ENCODE measurements at regions not wholly inside any gene's neighbourhood (a gene's known extent, or its start where the extent isn't known, plus 50 kb on each side); places are given as distances from the start of the nearest gene placed in this dataset.

DNA sequence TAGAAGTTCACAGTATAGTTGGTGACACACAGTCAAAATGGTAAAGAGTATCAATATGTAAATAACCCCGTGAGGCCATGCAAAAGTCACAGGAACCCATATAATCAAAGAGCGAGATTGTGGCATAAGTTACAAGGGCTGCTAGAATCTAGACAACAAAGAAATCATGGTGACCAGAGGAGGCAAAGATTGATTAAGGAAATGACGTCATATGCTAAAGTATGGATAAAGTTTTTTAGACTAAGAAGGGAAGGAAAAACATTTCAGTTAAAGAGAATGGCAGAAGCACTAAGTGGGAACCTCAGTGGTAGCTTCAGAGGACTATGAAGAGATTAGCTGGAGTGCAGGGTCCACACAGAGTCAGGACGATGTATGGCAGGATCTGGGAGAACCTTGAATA is 330.3 kb downstream of the NFIB start:
- ChIA-PET POLR2A (no interaction called here), CTCF (ENCODE audit: low intra/inter-chr PET ratio, low total read pairs) (no interaction called here)
- WGBS (ENCODE audit: low lambda C conversion rate), result 1% methylated on average over 4 of the region's 4 CpGs
- H3K27me3 ChIP-seq (ENCODE audit: control insufficient read depth in 1 of 2, insufficient read depth in 2 of 2, low read length in 2 of 2), result no peaks in the 10 kb centered on the region
- ATAC-seq (no peak), FAIRE-seq (no peak), DNase-seq (ENCODE audit: low spot score) (no peak)
- no peaks in the 10 kb centered on the region for H3K9me3 ChIP-seq (ENCODE audit: low read length)
- H3K4me1 ChIP-seq (ENCODE audit: insufficient read depth, low read length), result no peaks in the 10 kb centered on the region
- H3K9ac ChIP-seq (ENCODE audit: insufficient read depth, low read depth, low read length), result no peak overlapping the region
- intact Hi-C loops (cut with micrococcal nuclease; ENCODE audit: unreplicated experiment) (no loop called here), in situ Hi-C loops (cut with HindIII; ENCODE audit: extremely low pct_ligation_motif_present, low pct_unique_long_range_greater_than_20kb) (no loop called here)
- no peaks in the 10 kb centered on the region for H4K20me1 ChIP-seq (ENCODE audit: insufficient read depth, low read length)
- BruUV-seq (replicated peaks), result no TSS peak
- no peaks in the 10 kb centered on the region for H3K36me3 ChIP-seq (replicated peaks in 1 of 2; ENCODE audit: control insufficient read depth in 1 of 2, insufficient read depth in 2 of 2, low read length in 2 of 2)
- no peak overlapping the region for H2AFZ ChIP-seq (ENCODE audit: low read length)
- H3K4me2 ChIP-seq (ENCODE audit: low read depth, low read length), result no peak overlapping the region
- no peak overlapping the region for H3K27ac ChIP-seq (ENCODE audit: extremely low read length, insufficient read depth, low read length)
- H3K4me3 ChIP-seq (replicated peaks in 1 of 3; ENCODE audit: insufficient read depth in 1 of 3, low read depth in 2 of 3, low read length in 3 of 3), result no peak overlapping the region
- TF ChIP-seq GABPB1 (CRISPR knock-in tag; IDR thresholded peaks at IDR 0.05) (no peak), ZNF30 (CRISPR knock-in tag; IDR thresholded peaks at IDR 0.05) (no peak), ATF7 (IDR thresholded peaks at IDR 0.05) (peak; percentile 99), ATF7 (CRISPR knock-in tag; IDR thresholded peaks at IDR 0.05) (no peak), CREB1 (IDR thresholded peaks at IDR 0.05) (peak; percentile 93), CREB1 (CRISPR knock-in tag; IDR thresholded peaks at IDR 0.05) (no peak)
- H3K79me2 ChIP-seq (ENCODE audit: insufficient read depth, low read length), result no peaks in the 10 kb centered on the region

DNA sequence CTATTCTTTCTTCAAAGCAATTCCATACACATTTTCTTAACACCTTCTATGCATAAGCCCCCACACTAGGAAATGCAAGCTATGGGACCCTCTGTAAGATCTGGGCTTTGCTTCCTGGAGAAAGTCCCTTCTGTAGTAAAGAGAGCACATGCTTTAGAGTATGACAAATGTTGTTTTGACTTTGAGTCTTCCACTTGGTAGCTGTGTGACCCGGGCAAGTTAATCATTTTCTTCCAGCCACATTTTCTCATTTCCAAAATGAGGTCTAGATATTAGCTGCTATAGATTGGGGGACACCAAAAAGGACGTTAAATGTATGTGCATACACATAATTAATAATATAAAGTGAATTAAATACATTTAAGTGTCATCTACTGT is 334.0 kb downstream of the NFIB start:
- H3K79me2 ChIP-seq (ENCODE audit: insufficient read depth, low read length), result no peaks in the 10 kb centered on the region
- no peak for TF ChIP-seq FOXK2 (IDR thresholded peaks at IDR 0.05)
- no peak for TF ChIP-seq KAT7 (CRISPR knock-in tag; IDR thresholded peaks at IDR 0.05; ENCODE audit: borderline replicate concordance)
- TF ChIP-seq ZNF703 (CRISPR knock-in tag; IDR thresholded peaks at IDR 0.05; ENCODE audit: borderline replicate concordance), result no peak
- no peak for TF ChIP-seq ZNF564 (CRISPR knock-in tag; IDR thresholded peaks at IDR 0.05)
- no peak for TF ChIP-seq NAIF1 (CRISPR knock-in tag; IDR thresholded peaks at IDR 0.05; ENCODE audit: borderline replicate concordance)
- H3K27me3 ChIP-seq (ENCODE audit: control insufficient read depth in 1 of 2, insufficient read depth in 2 of 2, low read length in 2 of 2), result no peaks in the 10 kb centered on the region
- POLR2A ChIA-PET, result no interaction called here
- ATAC-seq, result no peak
- BruUV-seq (replicated peaks), result no TSS peak
- DNase-seq (ENCODE audit: low spot score), result no peak
- H3K4me2 ChIP-seq (ENCODE audit: low read depth, low read length), result no peak overlapping the region
- no peak overlapping the region for H2AFZ ChIP-seq (ENCODE audit: low read length)
- no peak for FAIRE-seq
- H3K9ac ChIP-seq (ENCODE audit: insufficient read depth, low read depth, low read length), result no peak overlapping the region
- intact Hi-C loops (cut with micrococcal nuclease; ENCODE audit: unreplicated experiment) (no loop called here), in situ Hi-C loops (cut with HindIII; ENCODE audit: extremely low pct_ligation_motif_present, low pct_unique_long_range_greater_than_20kb) (no loop called here)
- H4K20me1 ChIP-seq (ENCODE audit: insufficient read depth, low read length), result no peaks in the 10 kb centered on the region
- H3K9me3 ChIP-seq (ENCODE audit: low read length), result no peaks in the 10 kb centered on the region
- CTCF ChIA-PET (ENCODE audit: low intra/inter-chr PET ratio, low total read pairs), result no interaction called here
- H3K4me3 ChIP-seq (replicated peaks in 1 of 3; ENCODE audit: insufficient read depth in 1 of 3, low read depth in 2 of 3, low read length in 3 of 3), result no peak overlapping the region
- 0% methylated on average over 2 of the region's 2 CpGs for WGBS (ENCODE audit: low lambda C conversion rate)
- H3K27ac ChIP-seq (ENCODE audit: extremely low read length, insufficient read depth, low read length), result no peak overlapping the region
- H3K36me3 ChIP-seq (replicated peaks in 1 of 2; ENCODE audit: control insufficient read depth in 1 of 2, insufficient read depth in 2 of 2, low read length in 2 of 2), result no peaks in the 10 kb centered on the region
- H3K4me1 ChIP-seq (ENCODE audit: insufficient read depth, low read length), result no peaks in the 10 kb centered on the region
